GM18870 (cell line): ENCODE measurements at regions not wholly inside any gene's neighbourhood (a gene's known extent, or its start where the extent isn't known, plus 50 kb on each side); places are given as distances from the start of the nearest gene placed in this dataset.
"Not testable (repeated sequence)": the region's sequence is repeated elsewhere in the genome, so short reads cannot be mapped to it uniquely, and the experiment has no call there.

ENCODE experiments used
- ATAC-seq: cut with Tn5 transposase; IDR thresholded peaks from one replicate; pipeline ENCODE4 v1.9.1; 2021; ENCODE audit warnings: moderate library complexity; ENCODE audit not compliant: unreplicated experiment

DNA sequence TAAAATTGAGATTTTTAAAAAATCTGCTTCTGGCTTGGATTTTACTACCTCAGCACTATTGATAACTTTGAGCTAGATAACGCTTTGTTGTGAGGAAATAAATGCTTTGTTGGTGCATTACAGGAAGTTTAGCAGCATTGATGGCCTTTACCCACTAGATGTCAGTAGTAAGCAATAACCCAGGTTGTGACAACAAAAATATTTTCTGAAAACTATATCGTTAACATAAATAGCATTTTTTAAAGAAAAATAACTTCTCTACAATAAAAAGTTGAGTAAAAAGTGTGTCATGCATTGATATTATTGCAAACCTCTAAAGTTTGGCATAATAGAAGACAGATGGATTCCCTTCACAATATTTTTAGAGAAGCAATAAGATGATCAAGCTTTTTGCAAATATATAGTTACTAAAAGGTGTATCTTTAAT lies 1246.5 kb downstream of the UQCRFS1 start:
- ATAC-seq, result no peak

DNA sequence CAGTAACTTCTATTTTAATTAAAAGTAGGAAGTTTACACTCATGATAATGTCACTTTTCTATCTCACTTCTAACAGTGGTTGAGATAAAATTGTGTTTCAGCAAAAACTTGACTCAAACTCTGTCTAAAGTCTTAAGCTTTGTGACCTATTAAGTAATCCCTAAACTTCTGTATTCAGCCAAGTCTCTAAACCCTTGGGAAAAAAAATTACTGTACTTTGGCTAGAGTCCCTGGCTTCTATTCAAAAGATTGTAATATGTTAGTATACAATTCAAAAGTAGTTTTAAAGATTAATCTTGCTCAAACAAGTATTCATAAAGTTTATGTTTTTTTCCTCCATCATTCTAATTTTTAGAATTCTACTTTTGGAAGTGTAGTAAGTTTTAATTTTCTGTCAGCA lies 1248.8 kb downstream of the UQCRFS1 start:
- no peak for ATAC-seq

DNA sequence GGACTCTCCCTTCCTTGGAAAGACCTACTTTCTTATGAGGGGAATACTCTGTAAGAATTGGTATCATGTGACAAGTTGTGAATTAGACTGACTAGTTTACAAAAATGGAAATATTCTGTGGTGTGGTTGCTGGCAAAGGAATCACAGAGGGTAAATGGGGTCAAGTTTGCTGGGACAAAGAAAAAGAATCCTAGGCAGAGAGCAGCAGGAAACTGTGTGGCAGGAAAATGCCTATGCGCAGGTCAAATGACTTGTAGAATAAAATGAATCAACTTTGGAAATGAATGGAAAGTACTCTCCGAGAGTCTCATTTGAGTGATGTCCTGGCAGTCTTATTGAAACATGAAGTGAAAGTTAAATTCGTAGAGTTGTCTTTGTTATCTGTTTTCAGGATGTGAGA lies 1250.7 kb downstream of the UQCRFS1 start:
- ATAC-seq, result no peak

DNA sequence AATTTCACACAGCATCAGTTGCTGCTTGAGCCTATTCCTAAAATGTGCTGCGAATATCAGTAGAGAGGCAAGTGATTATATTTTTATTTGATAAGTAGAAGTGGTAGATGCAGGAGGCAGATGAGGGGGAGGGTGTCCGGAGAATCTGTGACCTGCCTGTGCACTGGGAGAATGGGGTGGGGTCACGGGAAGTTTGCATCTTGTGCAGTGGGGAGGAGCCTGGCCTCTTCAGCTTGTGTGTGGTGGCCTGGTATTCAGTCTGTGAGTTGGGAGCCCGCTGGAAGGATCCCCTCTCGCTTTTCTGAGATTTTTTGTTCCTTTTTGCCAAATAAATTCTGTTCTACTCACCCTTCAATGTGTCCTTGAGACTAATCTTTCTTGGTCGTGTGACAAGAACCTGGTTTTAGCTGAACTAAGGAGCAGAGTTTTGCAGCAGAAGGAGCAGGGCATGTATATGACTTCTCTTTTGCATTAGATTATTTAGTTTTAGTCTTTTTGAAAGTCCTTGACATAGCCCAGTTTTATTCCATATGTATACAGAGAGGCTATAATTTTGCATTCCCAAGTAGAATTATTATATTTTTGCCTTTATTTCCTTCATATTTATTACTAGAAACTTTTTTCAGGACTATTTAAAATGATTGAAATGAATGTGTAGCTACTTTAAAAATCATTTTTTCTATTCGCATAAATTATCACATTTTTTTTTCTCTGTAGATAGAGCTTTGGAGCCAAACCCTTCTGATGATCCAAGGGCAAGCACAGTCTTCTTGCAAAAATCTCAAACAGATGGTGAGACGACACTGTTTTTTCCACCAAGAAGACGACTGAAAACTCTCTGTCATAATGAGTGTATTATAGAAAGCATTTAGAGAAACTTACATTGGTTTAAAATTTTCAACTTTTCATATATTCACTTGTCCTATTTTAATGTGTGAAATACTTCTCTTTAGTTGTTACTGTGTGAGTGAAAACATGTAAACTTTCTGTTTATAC lies 1257.2 kb downstream of the UQCRFS1 start:
- no peak for ATAC-seq

DNA sequence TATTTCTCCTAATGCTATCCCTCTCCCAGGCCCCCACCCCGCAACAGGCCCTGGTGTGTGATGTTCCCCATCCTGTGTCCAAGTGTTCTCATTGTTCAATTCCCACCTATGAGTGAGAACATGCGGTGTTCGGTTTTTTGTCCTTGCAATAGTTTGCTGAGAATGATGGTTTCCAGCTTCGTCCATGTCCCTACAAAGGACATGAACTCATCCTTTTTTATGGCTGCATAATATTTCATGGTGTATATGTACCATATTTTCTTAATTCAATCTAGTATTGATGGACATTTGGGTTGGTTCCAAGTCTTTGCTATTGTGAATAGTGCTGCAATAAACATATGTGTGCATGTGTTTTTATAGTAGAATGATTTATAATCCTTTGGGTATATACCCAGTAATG lies 1270.3 kb downstream of the UQCRFS1 start:
- ATAC-seq, result not testable (repeated sequence)

DNA sequence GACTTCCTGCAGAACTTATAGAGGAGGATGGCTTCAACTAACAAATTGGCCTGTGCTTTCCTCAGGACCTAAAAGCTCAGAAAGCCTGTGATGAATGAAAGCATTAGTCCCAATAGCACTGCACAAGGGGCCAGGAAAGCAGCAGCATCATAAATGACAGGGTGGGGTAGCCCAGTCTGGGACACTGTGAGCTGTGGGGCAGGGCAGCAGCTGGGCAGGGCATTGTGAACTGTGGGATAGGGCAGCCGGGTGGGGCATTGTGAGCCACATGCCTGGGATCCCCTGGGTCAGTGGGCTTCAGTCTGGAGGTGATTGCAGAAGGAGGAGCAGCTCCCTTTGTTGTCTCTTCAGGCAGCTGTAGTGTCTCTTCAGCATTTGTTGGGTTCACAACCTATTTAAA lies 1276.8 kb downstream of the UQCRFS1 start:
- ATAC-seq, result no peak

DNA sequence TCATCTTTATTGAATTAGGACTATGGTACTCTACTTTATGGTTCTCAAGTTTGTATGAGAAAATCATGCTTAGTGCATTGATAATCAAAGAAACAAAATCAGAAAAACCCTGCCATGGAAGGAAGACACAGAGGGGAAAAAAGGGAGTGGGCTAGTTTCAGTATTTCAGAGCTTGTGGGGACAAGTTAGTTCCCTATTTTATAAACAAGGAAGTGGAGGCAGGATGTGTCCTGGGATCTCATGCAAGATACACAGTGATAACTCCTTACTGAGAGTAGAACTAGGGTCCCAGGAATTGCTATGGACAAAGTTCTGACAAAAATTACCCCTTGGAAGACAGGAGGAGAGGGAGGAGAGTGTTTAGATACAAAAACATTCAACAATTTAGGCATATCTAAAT lies 1277.3 kb downstream of the UQCRFS1 start:
- no peak for ATAC-seq

DNA sequence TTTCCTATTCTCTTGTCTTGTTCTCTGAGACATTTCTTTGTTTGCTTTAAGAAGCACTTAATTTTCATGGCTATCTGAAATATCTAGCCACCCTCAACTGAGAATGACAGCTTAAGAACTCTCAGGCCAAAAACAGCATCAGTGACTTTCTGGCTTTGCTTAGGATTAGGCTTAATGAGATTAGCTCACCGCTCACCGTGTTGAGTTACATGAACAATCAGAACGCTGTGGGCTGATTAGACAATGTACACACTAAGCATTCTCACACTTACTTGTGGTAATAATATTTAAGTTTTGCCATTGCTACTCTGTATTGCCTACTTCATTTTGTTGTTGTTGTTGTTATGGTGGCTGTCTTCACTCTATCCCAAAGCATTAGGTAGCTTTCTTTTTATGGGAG lies 1283.6 kb downstream of the UQCRFS1 start:
- ATAC-seq, result no peak

DNA sequence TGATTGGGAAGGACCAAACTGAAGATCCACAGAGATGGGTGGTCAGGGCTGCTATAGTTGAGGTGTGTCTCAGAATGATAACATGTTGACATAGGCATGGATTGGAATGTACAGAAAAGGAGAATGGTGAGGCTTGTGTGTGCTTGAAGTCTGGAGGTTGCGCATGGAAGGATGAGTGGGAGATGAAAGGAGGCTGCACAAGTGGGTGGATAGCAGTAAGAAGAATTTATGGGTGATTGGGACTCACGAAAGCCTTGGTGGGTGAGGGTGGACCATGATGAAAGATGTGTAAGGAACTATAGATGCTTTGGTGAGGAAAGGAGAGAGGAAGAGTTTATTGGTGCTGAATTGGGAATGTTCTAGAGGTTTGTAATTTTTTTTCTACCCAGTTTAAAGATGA lies 1287.7 kb downstream of the UQCRFS1 start:
- ATAC-seq, result no peak

DNA sequence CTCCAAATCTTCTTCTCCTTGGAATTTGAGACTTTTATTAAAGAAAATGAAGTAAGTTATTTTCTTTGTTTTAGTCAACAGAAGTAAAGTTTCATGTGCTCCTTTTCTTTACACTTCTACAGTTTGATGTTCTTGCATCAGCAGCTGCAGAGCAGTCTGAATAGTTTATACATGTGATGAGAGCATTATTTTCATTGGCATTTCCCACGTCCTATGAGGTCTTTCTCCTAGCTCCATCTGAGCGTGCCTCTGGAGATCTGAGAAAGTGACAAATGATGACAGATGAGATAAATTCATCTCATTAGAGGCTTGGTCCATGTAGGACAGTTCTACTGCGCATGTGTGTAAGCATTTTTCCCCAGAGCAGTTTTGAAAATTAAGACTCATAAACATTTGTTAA lies 1290.0 kb downstream of the UQCRFS1 start:
- ATAC-seq, result no peak

DNA sequence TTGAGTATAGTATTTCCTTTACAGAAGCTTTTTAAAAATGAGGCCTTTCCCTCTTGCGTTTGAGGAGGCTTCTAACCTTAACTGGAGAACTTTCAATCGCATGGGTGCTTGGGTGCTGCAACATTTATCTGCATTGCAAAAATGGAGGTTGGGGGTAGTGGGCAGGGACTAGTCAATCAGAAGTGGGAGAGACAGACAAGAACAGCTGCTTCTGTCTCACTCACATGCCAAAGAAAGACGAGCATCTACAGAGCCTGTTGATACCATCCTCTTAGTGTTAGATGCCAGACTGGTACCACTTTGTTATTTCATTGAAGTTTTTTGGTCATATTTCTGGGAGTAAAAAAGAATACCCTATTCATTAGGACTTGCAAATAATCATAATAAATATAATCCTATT lies 1292.2 kb downstream of the UQCRFS1 start:
- no peak for ATAC-seq

DNA sequence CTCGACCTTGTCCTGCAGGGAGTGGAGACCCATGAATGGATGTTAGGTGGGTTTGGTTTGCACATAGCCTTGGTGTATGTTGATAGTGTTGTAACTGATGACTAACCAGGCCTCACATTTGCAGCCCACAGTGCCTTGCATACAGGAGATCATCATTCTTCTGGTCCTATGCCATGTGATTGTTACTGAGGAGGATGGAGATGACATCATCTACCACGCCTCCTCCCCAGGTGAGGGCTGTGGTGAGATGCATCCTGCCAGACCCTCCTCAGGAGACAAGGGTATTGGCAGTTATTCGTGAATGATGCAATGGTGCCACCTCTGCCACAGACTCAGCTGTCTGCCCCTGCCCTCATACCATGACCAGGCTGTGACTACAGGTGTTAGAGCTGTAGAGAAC lies 1294.1 kb downstream of the UQCRFS1 start:
- no peak for ATAC-seq

DNA sequence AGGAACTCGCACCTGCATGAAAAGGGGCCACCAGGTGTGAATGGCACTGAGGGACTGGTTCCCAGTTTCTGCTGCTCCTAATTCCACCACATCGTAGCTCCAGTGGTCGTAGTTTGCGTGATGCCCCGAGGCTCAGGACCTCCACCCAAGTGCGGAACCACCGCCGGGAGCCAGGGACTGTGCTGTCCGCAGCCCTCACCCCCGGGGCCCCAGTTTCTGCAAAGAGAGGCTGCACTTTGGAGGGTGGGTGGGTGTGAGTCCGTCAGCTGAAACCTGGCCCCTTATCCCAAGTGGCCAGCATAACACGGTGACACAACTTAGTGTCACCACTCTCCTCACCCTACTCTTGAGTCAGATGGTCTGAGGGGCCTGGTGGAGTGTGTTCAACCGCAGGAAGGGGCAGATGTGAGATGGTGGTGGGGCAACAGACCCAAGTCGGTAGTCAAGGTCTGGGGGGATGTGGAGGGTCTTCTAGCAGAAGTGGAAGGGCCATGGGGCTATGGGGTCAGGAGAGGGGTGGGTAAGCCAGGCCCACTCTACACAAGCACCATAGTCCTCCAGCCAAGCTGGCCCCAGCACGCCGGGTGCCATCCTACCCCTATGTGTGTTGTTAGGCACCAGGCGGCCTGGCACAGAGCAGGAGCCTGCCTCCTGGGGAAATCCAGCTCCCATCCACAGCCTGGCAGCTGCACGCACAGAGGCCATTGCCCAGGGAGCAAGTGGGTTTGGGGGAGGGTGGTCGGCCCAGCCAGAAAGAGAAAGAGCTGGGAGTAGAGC lies 1301.6 kb downstream of the UQCRFS1 start:
- ATAC-seq, result no peak

DNA sequence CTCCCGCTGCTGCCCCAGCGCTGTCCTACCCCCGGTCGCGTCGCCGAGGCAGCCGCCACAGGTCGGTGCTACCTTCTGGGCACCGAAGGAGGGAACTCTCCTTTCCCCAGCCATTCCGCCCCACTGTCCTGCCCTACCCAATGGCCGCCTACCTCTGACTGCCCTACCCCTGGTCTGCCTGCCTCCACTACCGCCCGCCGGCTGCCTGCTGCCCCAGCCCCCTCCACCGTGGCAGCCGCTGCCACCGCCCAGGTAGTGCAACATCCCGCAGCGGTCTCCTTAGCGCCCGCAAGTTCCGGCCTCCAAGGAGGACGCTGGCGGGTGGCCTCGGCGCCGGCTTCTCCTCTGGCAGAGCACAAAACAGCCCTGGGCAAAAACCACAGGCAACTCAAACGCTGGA lies 1303.1 kb downstream of the UQCRFS1 start:
- ATAC-seq, result no peak

DNA sequence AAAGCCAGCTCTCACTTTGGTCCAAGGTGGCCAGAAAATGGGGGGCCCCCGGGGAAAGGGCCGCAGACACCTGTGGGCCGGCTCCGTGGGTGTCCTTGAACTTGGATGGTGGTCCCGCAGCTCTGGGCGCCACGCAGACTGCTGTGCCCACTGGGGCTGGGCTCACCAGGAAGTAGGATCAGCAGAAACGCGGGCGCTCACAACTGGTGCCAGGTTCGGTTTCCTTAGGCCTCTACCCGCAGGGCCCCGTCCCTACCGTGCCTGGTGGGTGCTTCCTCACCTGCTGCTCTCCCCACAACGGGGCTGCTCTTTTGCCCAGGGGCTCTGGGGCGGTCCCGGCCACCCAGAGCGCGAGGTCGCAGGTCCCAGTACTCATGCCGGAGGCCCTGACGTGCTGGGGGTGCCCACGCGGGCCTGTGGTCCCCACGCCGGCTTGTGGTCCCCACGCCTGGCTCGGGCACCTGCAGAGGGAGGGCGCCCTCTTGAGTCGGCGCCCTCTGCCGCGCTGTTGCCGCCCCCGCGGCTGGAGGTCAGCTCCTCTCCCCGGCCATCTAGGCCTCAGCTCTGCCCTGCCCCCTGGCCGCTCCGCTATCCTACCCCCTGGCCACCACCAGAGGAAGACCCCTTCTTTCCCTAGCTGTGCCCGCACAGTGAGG lies 1303.6 kb downstream of the UQCRFS1 start:
- ATAC-seq, result no peak

DNA sequence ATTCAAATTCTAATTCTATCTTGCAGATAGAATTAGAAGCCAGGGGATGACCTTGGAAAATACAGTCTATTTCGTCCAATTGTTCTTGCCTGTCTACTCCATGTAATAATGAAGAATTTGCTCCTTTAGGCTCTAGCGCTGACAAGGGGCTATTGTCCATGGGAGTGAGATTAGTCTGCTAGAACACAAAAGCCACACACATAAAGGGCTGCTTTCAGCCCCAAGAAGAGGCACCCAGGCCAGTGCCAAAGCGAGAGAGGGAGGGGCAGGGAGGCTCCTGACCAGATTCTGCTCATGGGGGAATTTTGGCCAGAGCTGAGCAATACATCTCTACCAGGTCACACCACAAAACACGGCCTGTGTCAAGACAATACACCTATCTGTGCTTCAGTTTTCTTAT lies 1306.9 kb downstream of the UQCRFS1 start:
- no peak for ATAC-seq

DNA sequence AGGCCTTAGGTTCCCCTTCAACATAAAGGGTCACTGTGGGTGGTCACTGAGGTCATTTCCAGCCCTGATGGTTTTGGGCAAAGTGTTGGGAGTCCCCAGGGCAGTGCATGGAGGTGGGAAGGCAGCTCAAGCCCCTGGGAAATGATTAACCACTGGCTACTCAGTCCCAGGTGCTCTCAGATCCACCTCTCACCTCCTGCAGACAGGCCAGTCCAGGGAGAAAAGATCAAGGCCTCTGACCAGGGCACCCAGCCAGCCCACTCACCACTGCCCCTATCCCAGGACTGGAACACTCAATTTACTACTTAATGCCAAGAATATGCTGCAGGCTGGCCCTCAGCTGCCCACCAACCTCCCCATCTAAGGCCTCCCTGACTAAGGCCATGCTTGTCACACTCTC lies 1307.9 kb downstream of the UQCRFS1 start:
- ATAC-seq, result no peak

DNA sequence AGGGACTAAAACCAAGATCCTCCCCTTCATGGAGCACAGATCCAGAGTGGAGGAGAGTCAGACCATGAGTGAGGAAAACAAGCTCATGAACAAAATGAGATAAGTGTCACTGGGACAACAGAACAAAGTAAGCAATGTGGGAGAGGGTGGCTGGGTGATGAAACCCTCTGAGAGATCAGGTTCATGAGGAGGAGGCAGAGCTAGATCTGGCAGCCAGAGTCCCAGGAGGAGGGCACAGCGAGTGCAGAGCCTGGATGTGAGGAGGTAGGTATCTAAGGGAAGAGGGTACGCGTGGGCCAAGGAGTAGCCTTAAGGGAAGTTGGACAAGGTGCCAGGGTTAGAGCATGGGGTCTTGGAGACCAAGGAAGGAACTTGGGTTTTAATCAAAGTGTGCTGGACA lies 1311.9 kb downstream of the UQCRFS1 start:
- no peak for ATAC-seq

DNA sequence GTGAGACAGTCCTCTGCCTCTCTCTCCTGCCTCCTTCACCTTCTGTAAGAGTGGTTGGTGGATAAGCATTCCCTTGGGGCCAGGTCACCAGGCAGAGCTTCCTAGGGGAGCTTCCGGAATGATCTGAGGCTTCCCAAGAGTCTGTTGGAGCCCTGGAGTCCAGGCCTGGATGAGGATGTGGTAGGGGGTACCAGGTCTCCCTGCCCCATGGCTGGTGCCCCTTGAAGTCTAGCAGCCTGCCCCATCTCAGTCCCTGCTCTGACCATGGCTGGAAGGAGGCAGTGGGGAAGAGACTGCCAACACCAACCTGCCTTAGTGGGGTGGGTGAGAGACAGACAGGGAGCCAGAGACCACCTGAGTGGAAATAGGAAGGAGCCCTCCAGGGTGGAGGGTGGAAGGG lies 1316.9 kb downstream of the UQCRFS1 start:
- ATAC-seq, result no peak

DNA sequence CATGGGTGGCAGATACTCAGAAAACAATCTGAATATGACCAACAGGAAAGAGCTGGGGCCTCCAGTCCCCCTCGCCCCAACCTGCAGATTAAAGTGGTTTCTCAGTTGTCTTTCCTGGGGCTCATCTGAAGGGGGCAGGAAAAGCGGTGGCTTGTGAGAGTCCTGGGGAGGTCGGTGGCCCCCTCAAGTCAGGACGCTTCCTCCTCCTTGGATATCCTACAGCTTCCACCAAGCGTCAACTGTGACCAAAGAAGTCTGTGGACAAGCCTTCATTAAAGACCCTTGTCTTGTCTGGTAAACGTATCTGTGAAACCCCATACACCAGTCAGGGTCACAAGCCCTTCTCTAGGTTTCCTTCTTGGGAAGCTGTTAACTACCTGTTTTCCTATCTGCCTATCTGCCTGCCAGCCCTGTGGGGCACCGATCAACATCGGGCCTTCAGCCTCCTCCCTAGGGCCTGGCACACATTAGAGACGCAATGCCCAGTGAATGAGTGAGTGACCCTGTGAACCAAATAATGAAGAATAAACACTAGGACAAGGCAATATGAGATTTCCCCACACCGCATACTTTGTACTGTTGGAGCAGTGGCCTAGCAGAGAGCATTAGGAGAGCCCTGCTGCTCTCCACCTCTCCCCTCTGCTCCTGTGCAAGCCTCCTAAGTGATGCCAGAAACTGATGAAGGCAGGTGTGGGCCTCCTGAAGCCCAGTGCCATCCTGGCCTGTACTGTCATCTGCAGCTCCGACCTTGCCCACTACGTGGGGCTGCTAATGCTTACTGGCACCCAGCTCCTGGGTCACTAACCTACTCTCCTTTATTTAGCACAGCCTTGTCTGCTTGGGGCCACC lies 1317.8 kb downstream of the UQCRFS1 start:
- no peak for ATAC-seq

DNA sequence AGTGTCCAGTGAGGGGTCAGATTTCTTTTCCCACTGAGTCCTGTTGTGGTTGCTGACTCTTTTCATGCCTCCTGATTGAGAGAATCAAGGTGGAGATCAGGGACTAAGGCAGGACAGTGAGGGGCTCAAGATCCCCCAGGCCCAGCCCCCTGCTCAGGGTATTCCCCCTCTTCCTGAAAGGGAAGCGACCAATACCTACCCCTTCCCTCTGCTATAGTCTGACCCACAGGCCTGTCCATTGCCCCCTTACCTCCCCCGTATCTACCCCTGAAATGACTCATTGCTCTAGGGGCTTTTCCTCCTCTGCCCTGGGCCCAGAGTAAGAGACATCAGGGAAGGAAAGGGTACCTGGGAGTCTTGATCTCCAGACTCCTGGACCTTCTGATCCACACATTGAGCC lies 1320.5 kb downstream of the UQCRFS1 start:
- ATAC-seq, result no peak
